ENCODE measurements at regions not wholly inside any gene's neighbourhood (a gene's known extent, or its start where the extent isn't known, plus 50 kb on each side); places are given as distances from the start of the nearest gene placed in this dataset.

GRCh38 chr15:98386561-98386960 lies 261.8 kb upstream of the IGF1R start:
- Mint-ChIP-seq H3K4me1 (ENCODE audit: unreplicated experiment) (peaks cover 18% of the 10 kb centered on the region), H3K27me3 (peaks cover 50% of the 10 kb centered on the region), H3K4me3 (no peak overlapping the region), H3K36me3 (no peaks in the 10 kb centered on the region), H3K9me3 (no peaks in the 10 kb centered on the region), H3K27ac (no peak overlapping the region)
- TF ChIP-seq CTCF (conservative IDR thresholded peaks at IDR 0.05), result no peak
- no peak for DNase-seq (ENCODE audit: extremely low spot score, unreplicated experiment)

- DNase-seq (ENCODE audit: extremely low spot score, unreplicated experiment), result no peak
- no peak for TF ChIP-seq CTCF (conservative IDR thresholded peaks at IDR 0.05)
- H3K27ac Mint-ChIP-seq, result no peak overlapping the region
- H3K4me1 Mint-ChIP-seq (ENCODE audit: unreplicated experiment), result peaks cover 18% of the 10 kb centered on the region
- H3K36me3 Mint-ChIP-seq, result no peaks in the 10 kb centered on the region
- H3K4me3 Mint-ChIP-seq, result no peak overlapping the region
- H3K27me3 Mint-ChIP-seq, result peaks cover 47% of the 10 kb centered on the region
- no peaks in the 10 kb centered on the region for H3K9me3 Mint-ChIP-seq
Observed at GRCh38 chr15:98387866-98388265, 260.5 kb upstream of the IGF1R start.

DNA sequence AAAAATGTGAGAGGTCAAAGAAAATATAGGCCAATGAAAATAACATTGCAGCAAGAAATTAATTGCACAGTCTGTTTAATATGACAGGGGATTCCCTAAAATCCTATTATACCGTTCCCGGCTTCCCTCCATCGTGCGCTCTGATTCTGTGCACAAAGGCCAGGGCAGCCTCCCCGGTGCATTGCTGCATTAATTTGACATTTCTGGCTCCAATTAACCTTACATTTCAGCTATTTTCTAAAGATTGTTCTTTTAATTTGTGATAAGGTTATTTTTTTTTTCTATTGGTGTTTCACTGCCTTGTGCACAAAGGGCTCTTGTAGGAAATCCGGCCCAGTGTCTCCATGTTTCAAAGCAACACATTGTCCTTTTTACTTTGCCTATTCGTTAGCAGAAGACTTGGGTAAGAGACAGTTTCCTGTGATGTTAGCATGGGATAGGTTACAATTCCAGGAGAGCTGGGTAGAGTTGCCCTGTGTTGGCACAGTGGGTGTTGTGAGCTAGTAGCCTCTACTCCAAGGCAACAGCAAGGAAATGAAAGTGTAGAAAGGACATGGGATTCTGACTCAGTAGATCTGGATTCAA lies 257.3 kb upstream of the IGF1R start:
- Mint-ChIP-seq H3K4me3 (no peak overlapping the region), H3K27me3 (peaks cover 54% of the 10 kb centered on the region), H3K36me3 (no peaks in the 10 kb centered on the region), H3K27ac (no peak overlapping the region), H3K4me1 (ENCODE audit: unreplicated experiment) (no peaks in the 10 kb centered on the region), H3K9me3 (no peaks in the 10 kb centered on the region)
- no peak for TF ChIP-seq CTCF (conservative IDR thresholded peaks at IDR 0.05)
- DNase-seq (ENCODE audit: extremely low spot score, unreplicated experiment), result no peak

DNA sequence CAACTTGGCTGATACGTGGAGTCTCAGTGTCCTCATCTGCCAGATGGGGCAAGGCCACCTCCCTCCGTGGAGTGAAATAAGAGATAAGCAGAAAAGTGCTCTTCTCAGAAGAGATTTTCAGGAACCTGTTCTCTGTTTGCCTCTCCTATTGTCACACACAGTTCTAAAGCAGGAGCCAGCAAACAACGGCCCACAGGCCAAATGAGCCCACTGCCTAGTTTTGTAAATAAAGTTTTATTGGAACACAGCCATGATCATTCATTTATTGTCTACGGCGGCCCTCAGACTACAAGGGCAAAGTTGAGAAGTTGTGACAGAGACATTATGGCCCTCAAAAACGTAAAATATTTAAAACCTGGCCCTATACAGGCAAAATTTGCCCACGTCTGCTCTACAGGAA lies 256.8 kb upstream of the IGF1R start:
- no peak overlapping the region for H3K27ac Mint-ChIP-seq
- peaks cover 52% of the 10 kb centered on the region for H3K27me3 Mint-ChIP-seq
- no peak overlapping the region for H3K4me3 Mint-ChIP-seq
- H3K36me3 Mint-ChIP-seq, result no peaks in the 10 kb centered on the region
- no peak for DNase-seq (ENCODE audit: extremely low spot score, unreplicated experiment)
- no peak for TF ChIP-seq CTCF (conservative IDR thresholded peaks at IDR 0.05)
- H3K9me3 Mint-ChIP-seq, result no peaks in the 10 kb centered on the region
- H3K4me1 Mint-ChIP-seq (ENCODE audit: unreplicated experiment), result no peaks in the 10 kb centered on the region

DNA sequence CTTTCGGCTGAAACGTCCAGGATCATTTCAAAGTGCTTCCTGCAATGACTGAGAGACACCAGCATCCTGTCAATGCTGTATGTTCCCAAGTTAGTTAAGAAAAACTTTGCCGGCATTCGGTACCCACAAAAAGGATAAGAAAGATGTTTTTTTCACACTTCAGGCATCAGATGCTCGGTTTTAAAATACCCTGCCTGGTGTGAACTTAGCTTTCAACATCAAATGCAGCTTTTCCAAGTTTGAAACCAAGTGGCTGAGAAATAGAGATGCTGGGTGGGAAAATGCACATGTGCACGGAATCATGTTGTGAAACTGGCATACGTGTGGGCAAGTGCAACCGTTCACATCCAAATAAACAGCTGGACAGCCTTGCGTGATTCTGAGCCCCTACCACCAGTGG lies 254.9 kb upstream of the IGF1R start:
- H3K36me3 Mint-ChIP-seq, result no peaks in the 10 kb centered on the region
- H3K4me3 Mint-ChIP-seq, result no peak overlapping the region
- no peaks in the 10 kb centered on the region for H3K9me3 Mint-ChIP-seq
- no peak for TF ChIP-seq CTCF (conservative IDR thresholded peaks at IDR 0.05)
- H3K27me3 Mint-ChIP-seq, result peaks cover 50% of the 10 kb centered on the region
- no peak for DNase-seq (ENCODE audit: extremely low spot score, unreplicated experiment)
- no peak overlapping the region for H3K27ac Mint-ChIP-seq
- no peaks in the 10 kb centered on the region for H3K4me1 Mint-ChIP-seq (ENCODE audit: unreplicated experiment)

DNA sequence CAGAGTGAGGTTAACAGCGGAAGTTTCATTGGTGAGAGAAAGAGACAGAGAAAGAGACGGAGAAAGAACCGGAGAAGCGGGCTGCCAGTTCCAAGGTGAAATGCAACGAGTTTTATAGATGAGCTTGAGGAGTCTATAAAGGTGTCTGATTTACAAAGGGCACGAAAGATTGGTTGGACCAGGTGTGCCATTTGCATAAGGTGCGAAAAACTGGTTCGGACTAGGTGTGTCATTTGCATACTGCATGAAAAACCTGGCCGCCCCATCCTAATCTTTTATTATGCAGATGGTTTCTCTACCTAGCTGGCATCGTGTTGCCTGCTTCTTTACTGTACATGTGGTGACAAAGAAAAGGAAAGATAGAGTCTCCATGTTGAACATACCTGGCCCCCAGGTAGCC lies 253.8 kb upstream of the IGF1R start:
- TF ChIP-seq CTCF (conservative IDR thresholded peaks at IDR 0.05), result no peak
- Mint-ChIP-seq H3K27ac (no peak overlapping the region), H3K4me3 (no peak overlapping the region), H3K27me3 (peaks cover 51% of the 10 kb centered on the region), H3K4me1 (ENCODE audit: unreplicated experiment) (no peaks in the 10 kb centered on the region), H3K36me3 (no peaks in the 10 kb centered on the region), H3K9me3 (no peaks in the 10 kb centered on the region)
- no peak for DNase-seq (ENCODE audit: extremely low spot score, unreplicated experiment)
